NCI-H748 treated with DMSO at 0.1 percent for 48 hours (cell line): ENCODE measurements at regions not wholly inside any gene's neighbourhood (a gene's known extent, or its start where the extent isn't known, plus 50 kb on each side); places are given as distances from the start of the nearest gene placed in this dataset.
"Not testable (repeated sequence)": the region's sequence is repeated elsewhere in the genome, so short reads cannot be mapped to it uniquely, and the experiment has no call there.

Experiments used
- DNase-seq: peaks from one replicate; lab custom pipeline; 2025; lab: John Stamatoyannopoulos, UW

- no peak for DNase-seq
These were observed 165.9 kb upstream of the ARHGAP5 start for GRCh38 chr14:31911160-31911559.

- no peak for DNase-seq
These were observed 163.7 kb upstream of the ARHGAP5 start for GRCh38 chr14:31913370-31913769.

GRCh38 chr14:31918289-31918688 is 158.8 kb upstream of the ARHGAP5 start:
- DNase-seq: not testable (repeated sequence)

GRCh38 chr14:31920001-31920400 is 157.1 kb upstream of the ARHGAP5 start:
- no peak for DNase-seq

GRCh38 chr14:31920989-31921650 is 156.0 kb upstream of the ARHGAP5 start:
- no peak for DNase-seq

GRCh38 chr14:31921721-31922120 is 155.4 kb upstream of the ARHGAP5 start:
- no peak for DNase-seq

- DNase-seq: peak; percentile 10
These were observed 151.0 kb upstream of the ARHGAP5 start for GRCh38 chr14:31926123-31926522.

- no peak for DNase-seq
These were observed 150.3 kb upstream of the ARHGAP5 start for GRCh38 chr14:31926652-31927347.

GRCh38 chr14:31927348-31927832 is 149.7 kb upstream of the ARHGAP5 start:
- no peak for DNase-seq

GRCh38 chr14:31930070-31930469 is 147.0 kb upstream of the ARHGAP5 start:
- no peak for DNase-seq

GRCh38 chr14:31930493-31931240 is 146.4 kb upstream of the ARHGAP5 start:
- no peak for DNase-seq

- no peak for DNase-seq
These were observed 144.4 kb upstream of the ARHGAP5 start for GRCh38 chr14:31932675-31933074.

- DNase-seq: peak; percentile 83
These were observed 143.4 kb upstream of the ARHGAP5 start for GRCh38 chr14:31933716-31934115.

GRCh38 chr14:31934767-31935266 is 142.3 kb upstream of the ARHGAP5 start:
- DNase-seq: peak; percentile 61

GRCh38 chr14:31935391-31935790 is 141.7 kb upstream of the ARHGAP5 start:
- DNase-seq: no peak

- no peak for DNase-seq
These were observed 141.0 kb upstream of the ARHGAP5 start for GRCh38 chr14:31936115-31936514.

- no peak for DNase-seq
These were observed 139.3 kb upstream of the ARHGAP5 start for GRCh38 chr14:31937730-31938346.

GRCh38 chr14:31939934-31940333 is 137.2 kb upstream of the ARHGAP5 start:
- DNase-seq: no peak

GRCh38 chr14:31941487-31941886 is 135.6 kb upstream of the ARHGAP5 start:
- DNase-seq: no peak

- no peak for DNase-seq
These were observed 134.8 kb upstream of the ARHGAP5 start for GRCh38 chr14:31942166-31942841.

GRCh38 chr14:31943217-31943799 is 133.8 kb upstream of the ARHGAP5 start:
- no peak for DNase-seq
